Hepatocyte (in vitro differentiated cells): ENCODE measurements at regions not wholly inside any gene's neighbourhood (a gene's known extent, or its start where the extent isn't known, plus 50 kb on each side); places are given as distances from the start of the nearest gene placed in this dataset.

ENCODE experiments used
- DNase-seq: peaks from one replicate; pipeline ENCODE4 v3.0.0-alpha.2; 2016; ENCODE audit warnings: low spot score
- H2AFZ ChIP-seq: fragments of 200-600 bp; sonication (generic); 2 replicates; pipeline ENCODE4 v1.6.0; 2016; ENCODE audit warnings: antibody characterized with exemption, mild to moderate bottlenecking
- H3K27ac ChIP-seq: fragments of 200-600 bp; sonication (generic); 2 replicates; pipeline ENCODE4 v1.5.1; 2016; ENCODE audit warnings: mild to moderate bottlenecking
- H3K27me3 ChIP-seq: fragments of 200-600 bp; sonication (generic); 2 replicates; pipeline ENCODE4 v1.6.1; 2016
- H3K36me3 ChIP-seq: fragments of 200-600 bp; sonication (generic); replicated peaks from 2 replicates; pipeline ENCODE4 v1.5.1; 2016; ENCODE audit warnings: low read depth; ENCODE audit not compliant: insufficient read depth
- H3K4me1 ChIP-seq: fragments of 200-600 bp; sonication (generic); 2 replicates; pipeline ENCODE4 v1.5.1; 2016; ENCODE audit warnings: mild to moderate bottlenecking, moderate library complexity; ENCODE audit not compliant: insufficient read depth
- H3K4me2 ChIP-seq: fragments of 200-600 bp; sonication (generic); 2 replicates; pipeline ENCODE4 v1.6.0; 2016
- H3K4me3 ChIP-seq: fragments of 200-600 bp; sonication (generic); 2 replicates; pipeline ENCODE4 v1.5.1; 2016; ENCODE audit warnings: mild to moderate bottlenecking
- H3K79me2 ChIP-seq: fragments of 200-600 bp; sonication (generic); 2 replicates; pipeline ENCODE4 v1.6.0; 2017; ENCODE audit warnings: mild to moderate bottlenecking
- H3K9me2 ChIP-seq: fragments of 200-600 bp; sonication (generic); replicated peaks from 2 replicates; pipeline ENCODE4 v1.6.0; 2017; ENCODE audit warnings: mild to moderate bottlenecking; ENCODE audit not compliant: insufficient read depth
- H3K9me3 ChIP-seq: fragments of 200-600 bp; sonication (generic); 2 replicates; pipeline ENCODE4 v1.5.1; 2016; ENCODE audit warnings: low read depth, mild to moderate bottlenecking
- H4K20me1 ChIP-seq: fragments of 200-600 bp; sonication (generic); 2 replicates; pipeline ENCODE4 v1.6.0; 2016; ENCODE audit warnings: mild to moderate bottlenecking; ENCODE audit not compliant: insufficient read depth, poor library complexity, severe bottlenecking
- CTCF ChIP-seq: fragments of 200-600 bp; sonication (generic); IDR thresholded peaks from 2 replicates; pipeline ENCODE4 v1.5.1; 2016; ENCODE audit warnings: antibody characterized with exemption, mild to moderate bottlenecking; ENCODE audit not compliant: poor library complexity
- EZH2 ChIP-seq: fragments of 200-600 bp; sonication (generic); IDR thresholded peaks from 2 replicates; pipeline ENCODE4 v1.6.1; 2016; ENCODE audit warnings: antibody characterized with exemption, mild to moderate bottlenecking, borderline replicate concordance
- EZH2phosphoT487 ChIP-seq: fragments of 200-600 bp; sonication (generic); IDR thresholded peaks from one replicate; pipeline ENCODE4 v1.6.1; 2018; ENCODE audit warnings: antibody characterized with exemption, mild to moderate bottlenecking, low read depth, moderate library complexity; ENCODE audit not compliant: unreplicated experiment, severe bottlenecking
- WGBS: methylation state at CpG from one replicate; pipeline ENCODE4 v1.1.6; 2016; ENCODE audit warnings: low lambda C conversion rate; ENCODE audit errors: missing lambda C conversion rate; 5-methylcytosine and 5-hydroxymethylcytosine counted together

- H3K36me3 ChIP-seq, result no peaks in the 10 kb centered on the region
- TF ChIP-seq CTCF, result no peak
- no peak for TF ChIP-seq EZH2phosphoT487
- no peak for TF ChIP-seq EZH2
- DNase-seq, result no peak
- no peak overlapping the region for H3K4me2 ChIP-seq
- H3K4me3 ChIP-seq, result no peak overlapping the region
- H3K79me2 ChIP-seq, result no peaks in the 10 kb centered on the region
- no peaks in the 10 kb centered on the region for H3K27me3 ChIP-seq
- H2AFZ ChIP-seq, result no peak overlapping the region
- H3K9me3 ChIP-seq, result no peaks in the 10 kb centered on the region
- no peaks in the 10 kb centered on the region for H4K20me1 ChIP-seq
- peaks cover 16% of the 10 kb centered on the region for H3K4me1 ChIP-seq
- WGBS, result 94% methylated on average over 2 of the region's 2 CpGs
- no peak overlapping the region for H3K27ac ChIP-seq
- no peaks in the 10 kb centered on the region for H3K9me2 ChIP-seq
These were observed 108.7 kb upstream of the F3 start for GRCh38 chr1:94650301-94650700.

- Histone ChIP-seq H3K9me2 (no peaks in the 10 kb centered on the region), H3K4me2 (peak overlapping the region; percentile 12), H4K20me1 (no peaks in the 10 kb centered on the region), H3K36me3 (no peaks in the 10 kb centered on the region), H3K4me1 (peaks cover 19% of the 10 kb centered on the region), H3K27me3 (no peaks in the 10 kb centered on the region), H3K27ac (peak overlapping the region; percentile 80), H2AFZ (no peak overlapping the region), H3K9me3 (no peaks in the 10 kb centered on the region), H3K4me3 (no peak overlapping the region), H3K79me2 (no peaks in the 10 kb centered on the region)
- DNase-seq, result peak; percentile 71
- 65% methylated on average over 14 of the region's 14 CpGs for WGBS
- TF ChIP-seq EZH2, result no peak
- TF ChIP-seq CTCF, result no peak
- no peak for TF ChIP-seq EZH2phosphoT487
These were observed 106.9 kb upstream of the F3 start for GRCh38 chr1:94648225-94649007.

- WGBS, result 91% methylated on average over 6 of the region's 6 CpGs
- Histone ChIP-seq H3K9me2 (no peaks in the 10 kb centered on the region), H3K4me3 (no peak overlapping the region), H4K20me1 (no peaks in the 10 kb centered on the region), H3K4me2 (no peak overlapping the region), H2AFZ (no peak overlapping the region), H3K79me2 (no peaks in the 10 kb centered on the region), H3K36me3 (no peaks in the 10 kb centered on the region), H3K27me3 (no peaks in the 10 kb centered on the region), H3K9me3 (no peaks in the 10 kb centered on the region), H3K4me1 (peaks cover 14% of the 10 kb centered on the region), H3K27ac (peak overlapping the region; percentile 80)
- no peak for DNase-seq
- TF ChIP-seq CTCF, result no peak
- no peak for TF ChIP-seq EZH2phosphoT487
- no peak for TF ChIP-seq EZH2
These were observed 105.4 kb upstream of the F3 start for GRCh38 chr1:94646786-94647555.
